HL-60 (cell line): ENCODE measurements at regions not wholly inside any gene's neighbourhood (a gene's known extent, or its start where the extent isn't known, plus 50 kb on each side); places are given as distances from the start of the nearest gene placed in this dataset.

ENCODE experiments used
- POLR2AphosphoS5 ChIP-seq: IDR thresholded peaks from 2 replicates; pipeline ENCODE4 v1.6.1; 2012; ENCODE audit warnings: low read depth
- TF ChIP-seq, protein P1 (sequence below): IDR thresholded peaks from one replicate; pipeline ENCODE4 v1.5.1; 2011; ENCODE audit warnings: low read length, control low read depth, inconsistent platforms; ENCODE audit not compliant: insufficient read depth

DNA sequence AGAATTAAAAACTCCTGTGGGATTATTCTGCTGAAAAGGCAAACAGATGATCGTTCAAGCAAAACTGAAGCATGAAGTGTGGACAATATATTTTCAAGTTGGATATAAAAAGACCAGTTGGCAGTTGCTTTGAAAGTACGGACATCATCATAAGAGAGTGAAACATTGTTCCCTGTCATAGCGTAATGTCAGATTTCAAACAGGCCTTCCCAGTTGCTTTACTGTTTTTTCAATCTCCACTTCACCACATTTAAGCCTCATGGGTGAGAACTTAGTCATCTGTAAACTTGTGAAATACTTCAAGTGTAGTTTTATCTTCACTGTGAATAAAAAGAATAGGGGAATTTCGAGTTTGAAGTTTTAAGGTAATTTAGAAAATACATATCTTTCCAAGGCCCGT lies 435.1 kb upstream of the CNTN3 start:
- TF ChIP-seq, protein P1, sequence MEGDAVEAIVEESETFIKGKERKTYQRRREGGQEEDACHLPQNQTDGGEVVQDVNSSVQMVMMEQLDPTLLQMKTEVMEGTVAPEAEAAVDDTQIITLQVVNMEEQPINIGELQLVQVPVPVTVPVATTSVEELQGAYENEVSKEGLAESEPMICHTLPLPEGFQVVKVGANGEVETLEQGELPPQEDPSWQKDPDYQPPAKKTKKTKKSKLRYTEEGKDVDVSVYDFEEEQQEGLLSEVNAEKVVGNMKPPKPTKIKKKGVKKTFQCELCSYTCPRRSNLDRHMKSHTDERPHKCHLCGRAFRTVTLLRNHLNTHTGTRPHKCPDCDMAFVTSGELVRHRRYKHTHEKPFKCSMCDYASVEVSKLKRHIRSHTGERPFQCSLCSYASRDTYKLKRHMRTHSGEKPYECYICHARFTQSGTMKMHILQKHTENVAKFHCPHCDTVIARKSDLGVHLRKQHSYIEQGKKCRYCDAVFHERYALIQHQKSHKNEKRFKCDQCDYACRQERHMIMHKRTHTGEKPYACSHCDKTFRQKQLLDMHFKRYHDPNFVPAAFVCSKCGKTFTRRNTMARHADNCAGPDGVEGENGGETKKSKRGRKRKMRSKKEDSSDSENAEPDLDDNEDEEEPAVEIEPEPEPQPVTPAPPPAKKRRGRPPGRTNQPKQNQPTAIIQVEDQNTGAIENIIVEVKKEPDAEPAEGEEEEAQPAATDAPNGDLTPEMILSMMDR: no peak
- no peak for TF ChIP-seq POLR2AphosphoS5
